M059J (cell line): ENCODE measurements at regions not wholly inside any gene's neighbourhood (a gene's known extent, or its start where the extent isn't known, plus 50 kb on each side); places are given as distances from the start of the nearest gene placed in this dataset.

Experiments used
- DNase-seq: peaks from one replicate; pipeline ENCODE4 v3.0.0-alpha.2; 2012; ENCODE audit warnings: low read depth

DNA sequence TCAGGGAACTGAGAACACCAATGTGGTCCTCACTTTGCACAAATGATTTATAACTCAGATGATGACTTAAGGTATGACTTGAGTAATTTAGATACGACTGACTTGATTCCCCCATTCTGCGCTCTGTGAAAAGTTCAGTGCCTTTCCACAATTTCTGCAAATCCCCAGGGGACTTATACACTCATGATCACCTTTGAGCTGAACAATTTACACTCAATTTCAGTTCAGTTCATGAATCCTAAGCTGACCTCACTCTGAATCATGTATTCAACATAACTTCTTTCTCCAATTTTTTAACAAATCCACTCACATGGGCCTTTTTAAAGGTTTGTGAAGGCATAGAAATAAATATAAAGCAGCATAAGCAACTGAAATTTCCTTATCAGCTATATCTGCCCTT is 274.2 kb downstream of the FAM76B start:
- DNase-seq = no peak

DNA sequence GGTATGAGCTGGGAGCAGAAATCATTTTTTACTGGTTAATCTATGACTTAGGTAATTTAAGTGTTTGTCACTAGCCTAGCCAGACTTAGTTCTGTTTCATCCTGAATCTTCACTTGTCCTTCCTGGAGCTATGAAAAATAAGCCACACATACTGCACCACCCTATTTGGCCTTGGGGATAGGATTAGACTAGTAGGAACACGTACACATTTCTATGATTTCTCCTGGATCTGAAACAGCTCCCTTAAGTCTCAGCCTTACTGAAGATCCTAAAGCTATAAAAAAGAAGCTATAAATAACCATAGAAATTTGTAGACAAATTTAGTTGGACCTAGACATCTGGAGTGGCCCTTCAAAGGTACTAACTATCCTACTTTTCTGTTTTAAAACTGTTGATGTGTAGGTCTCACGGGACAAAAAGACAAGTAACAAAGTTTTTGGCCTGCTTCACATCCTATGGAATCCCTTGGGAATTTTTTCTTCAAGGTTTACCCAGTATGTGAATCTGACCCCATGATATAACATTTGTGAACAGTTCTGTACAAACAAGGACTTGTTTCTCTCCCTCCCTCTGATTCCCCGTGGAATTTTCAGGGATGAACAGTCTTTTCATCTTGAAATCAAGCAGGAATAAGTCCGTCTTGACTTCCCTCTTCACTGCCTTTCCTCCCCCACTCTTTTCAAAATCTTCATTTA is 275.0 kb downstream of the FAM76B start:
- no peak for DNase-seq

DNA sequence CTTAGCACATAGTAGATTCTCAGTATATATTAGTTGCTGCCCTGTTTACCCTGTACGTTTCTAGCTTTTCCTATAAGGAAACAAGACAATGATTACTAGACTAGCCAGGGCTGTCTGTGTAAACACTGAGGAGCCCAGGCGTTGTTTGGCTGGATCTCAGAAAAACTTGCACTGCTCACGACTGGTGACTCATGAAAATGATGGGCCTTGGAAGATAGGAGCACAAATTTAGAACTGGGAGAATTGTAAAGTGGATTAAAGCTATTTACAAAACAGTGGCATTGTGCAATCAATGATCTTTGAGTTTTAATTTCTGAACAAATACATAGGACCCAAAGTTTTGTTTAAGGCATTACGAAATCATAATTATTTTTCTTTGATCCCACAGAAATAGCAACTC is 276.9 kb downstream of the FAM76B start:
- peak; percentile 5 for DNase-seq

DNA sequence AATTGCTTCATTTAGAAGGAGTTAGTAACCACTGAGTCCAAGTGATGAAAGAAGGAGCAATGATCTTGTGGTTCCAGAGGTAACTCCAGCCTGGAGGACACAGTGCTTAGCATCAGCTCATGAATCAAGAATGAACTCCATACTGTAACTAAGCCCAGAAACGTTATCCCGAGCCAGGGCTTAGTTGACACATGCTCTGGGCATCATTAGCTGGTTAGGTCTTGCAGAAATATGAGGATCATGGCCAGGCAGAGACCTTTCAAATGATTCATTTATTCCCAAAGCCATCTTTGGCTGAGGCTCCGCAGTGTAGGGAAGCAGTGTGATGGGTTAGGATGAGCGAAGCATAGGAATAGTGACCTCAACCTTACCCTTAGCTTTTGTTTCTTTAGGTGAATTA is 277.4 kb downstream of the FAM76B start:
- no peak for DNase-seq

DNA sequence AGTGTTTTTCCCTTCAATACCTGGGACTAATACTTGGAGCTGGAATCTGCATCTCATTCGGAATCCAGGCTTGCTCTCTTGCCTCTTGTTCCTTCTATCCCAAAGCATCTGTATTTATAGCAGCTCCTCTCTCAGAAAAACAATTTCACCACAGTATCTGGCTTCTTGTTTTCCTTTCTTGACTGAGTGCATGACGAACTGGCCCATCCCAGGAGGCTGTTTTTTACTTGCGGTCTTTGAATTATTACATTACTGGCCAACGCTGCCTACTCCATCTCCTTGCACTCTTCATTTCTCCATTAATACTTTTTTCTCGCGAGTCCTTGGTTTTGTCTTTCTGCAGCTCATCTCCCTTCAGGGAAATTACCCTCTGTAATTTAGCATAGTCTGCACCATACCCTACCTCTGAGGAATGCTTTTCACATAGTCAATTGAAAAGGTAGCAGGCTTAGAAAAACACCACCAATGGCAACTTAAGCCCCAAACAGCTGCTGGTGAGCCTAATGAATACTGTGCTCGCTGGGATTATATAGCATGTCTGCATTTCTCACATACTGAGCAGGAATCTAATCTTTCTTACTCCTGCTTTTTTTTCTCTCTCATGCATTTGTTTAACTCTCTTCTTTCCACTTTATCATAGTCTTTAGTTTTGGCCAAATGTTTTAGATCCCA is 277.4 kb upstream of the SESN3 start:
- DNase-seq = no peak

DNA sequence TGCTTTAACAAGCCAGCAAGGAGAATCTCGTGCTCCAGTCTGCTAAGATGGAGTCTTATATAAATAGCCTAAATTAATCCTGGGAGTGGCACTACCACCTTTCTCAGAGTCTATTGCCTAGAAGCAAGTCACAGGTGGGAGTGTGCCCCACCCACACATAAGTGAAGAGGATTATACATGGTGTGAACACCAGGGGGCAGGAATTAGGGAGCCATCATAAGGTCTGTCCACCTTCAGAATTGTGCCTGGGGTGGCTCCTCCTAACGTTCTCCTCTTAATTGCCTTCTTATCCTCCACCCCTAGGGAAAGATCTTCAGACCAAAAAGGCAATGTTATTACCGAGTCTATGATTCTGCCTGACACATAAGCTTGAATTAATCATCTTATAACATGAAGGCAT is 276.8 kb upstream of the SESN3 start:
- DNase-seq = no peak

DNA sequence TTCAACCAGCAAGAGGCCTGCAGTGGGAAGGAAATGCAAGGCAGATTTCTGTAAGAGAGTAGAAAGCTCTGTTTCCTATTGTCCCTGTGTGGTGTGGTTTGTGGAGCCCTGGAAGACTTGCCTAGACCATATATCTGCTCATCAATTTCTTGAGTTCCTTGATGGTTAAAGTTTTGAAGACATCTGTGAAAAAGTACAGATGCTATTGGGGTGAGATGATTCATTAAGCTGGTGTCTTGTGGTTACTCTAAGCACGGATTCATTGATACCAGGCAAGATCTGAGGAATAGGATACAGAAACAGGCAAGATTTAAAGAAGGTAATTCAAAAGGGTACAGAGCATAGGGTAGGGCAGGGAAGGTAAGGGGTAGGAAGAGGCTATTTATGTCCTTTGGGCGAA is 275.8 kb upstream of the SESN3 start:
- no peak for DNase-seq

DNA sequence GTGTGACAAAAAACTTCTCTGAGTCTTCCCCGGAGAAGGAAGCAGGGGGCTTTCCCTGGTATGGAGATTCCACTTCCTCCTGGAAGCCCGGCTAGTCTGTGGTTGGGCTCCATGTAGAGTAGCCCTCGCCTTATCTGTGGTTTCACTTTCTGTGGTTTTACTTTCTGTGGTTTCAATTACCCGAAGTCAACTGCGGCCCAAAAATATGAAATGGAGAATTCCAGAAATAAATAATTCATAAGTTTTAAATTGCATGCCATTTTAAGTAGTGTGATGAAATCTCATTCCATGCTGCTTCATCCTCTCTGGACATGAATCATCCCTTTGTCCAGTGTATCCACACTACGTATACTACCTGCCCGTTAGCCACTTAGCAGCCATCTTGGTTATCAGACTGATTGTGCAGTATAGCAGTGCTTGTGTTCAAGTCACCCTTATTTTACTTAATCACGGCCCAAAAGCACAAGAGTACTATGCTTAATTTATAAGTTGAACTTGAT is 275.0 kb upstream of the SESN3 start:
- DNase-seq = peak; percentile 18

DNA sequence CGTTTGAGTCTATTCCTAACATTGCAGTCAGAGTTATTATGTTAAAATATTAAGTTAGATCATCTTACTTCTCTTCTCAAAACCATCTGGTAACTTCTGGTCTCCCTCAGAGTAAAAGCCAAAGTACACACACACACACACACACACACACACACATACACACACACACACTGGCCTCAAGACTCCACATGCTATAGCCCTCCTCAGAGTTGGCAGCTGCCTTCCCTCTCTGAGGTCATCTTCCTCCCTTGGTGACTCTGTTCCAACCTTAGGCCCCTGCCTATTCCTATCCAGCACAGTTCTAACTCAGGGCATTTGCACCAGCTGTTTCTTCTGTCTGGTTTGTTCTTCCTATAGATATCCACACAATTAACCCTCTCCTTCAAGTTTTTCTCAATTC is 272.0 kb upstream of the SESN3 start:
- DNase-seq = no peak

DNA sequence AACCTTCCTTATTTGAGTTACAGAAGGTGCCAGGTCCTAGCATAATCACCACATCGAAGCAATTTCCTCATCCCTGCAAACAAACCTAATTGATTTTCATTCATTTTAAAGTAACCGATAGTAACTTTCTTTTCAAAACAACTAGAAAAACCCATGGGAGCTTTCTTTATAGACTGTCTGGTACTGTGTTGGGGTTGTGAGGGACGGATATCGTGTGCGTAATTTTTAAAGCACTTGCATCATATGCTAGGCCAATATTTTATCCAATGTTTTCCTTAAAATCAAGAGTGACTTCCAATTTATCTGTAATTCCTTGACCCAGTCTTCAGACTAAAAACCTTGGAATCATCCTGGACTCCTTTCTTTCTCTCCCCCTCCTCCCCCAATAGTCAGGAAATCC is 271.5 kb upstream of the SESN3 start:
- no peak for DNase-seq

DNA sequence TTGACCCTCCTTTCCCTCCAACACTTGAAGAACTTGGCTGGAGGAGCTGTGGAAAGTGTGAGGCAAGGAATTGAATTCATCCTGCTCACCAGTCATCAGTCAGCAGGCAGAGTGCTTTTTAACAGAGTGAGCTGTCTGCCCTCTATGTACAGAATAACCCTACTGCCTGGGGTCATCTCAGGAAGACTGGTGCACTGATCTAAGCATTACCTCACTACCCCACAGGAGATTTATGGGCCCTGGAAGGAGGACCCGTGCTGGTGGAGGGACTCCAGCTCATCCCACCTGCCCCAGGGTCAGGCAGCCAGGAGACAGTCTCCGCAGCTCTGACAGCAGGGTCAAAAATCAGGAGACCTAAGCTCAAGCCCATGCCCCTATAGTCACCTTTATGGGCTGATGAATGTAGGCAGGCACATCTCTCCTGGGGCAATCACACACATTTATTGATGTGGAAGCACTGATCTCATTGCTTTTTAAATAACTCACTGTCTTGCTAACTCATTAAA is 270.8 kb upstream of the SESN3 start:
- DNase-seq = no peak

DNA sequence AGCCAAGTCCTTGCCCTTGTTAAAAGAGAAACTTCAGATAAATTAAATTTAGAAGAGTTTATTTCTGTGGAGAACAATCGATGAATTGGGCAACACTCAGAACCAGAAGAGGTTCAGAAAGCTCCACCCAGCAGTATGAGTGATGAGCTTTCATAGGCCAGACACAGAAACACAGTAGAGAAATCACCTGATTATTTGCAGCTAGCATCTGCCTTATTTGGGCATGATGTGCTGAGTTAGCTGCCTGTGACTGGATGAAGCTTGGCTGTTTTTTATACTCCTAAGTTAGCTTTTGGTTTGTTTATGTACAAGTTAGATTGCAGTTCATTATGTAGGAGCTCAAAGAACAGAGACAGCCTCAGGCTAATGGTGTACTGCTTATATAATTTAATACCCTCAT is 269.5 kb upstream of the SESN3 start:
- no peak for DNase-seq

DNA sequence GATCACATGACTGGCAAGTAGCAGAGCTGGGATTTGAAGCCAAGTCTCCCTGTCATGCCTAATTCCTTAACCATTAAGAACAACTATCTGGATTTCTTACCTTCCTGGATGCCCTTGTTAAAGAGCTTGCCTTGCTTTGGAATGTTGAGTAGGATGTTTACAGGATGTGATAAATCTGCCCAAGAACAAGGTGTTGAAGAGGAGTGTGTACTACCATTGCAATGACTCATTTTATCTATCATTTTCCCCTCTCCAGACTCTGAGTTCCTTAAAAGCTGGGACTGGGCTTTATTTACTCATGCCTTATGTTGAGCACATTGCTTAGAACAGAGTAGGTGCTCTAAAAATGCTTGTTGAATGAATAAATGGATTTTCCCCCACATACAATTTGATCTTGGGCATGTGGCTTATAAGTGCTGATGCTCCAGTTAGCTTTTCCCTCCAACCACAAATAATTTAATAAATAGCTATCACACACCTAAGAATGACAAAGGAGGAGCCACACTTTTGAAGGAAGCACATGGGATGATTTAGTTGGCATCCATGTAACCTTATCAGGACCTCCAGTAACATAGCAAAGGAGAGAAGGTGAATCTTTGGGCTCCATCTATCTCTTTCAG is 268.6 kb upstream of the SESN3 start:
- DNase-seq = no peak

DNA sequence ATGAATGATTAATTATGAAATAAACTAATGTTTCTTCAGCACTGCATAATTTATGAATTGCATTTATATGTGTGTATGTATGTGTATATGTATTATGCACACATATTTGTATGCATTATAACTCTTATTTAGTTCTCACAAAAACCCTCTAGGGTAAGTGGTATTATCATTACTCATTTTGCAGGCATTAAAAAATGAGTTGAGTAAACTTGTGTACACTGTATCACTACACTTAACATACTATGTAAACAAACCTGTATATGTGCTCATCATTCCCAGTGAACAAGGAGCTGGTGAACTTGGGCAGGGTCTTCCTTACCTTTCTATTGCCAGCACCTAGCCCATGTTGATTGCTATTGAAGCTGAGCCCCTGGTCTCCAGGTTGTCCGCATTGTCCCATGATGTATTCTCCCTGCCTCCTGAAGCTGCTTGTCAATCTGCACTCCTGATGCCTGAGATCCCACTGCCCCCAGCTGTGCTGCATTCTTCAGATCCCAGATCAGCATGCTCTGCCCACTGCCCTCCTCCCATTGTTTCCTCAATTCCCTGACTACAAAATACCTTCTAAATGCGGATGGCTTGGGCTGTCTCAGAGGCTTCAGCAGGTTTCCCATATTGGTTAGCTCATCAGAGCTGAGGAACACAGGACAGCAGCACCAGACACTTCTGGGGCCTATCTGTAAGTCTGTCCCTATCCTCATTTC is 267.9 kb upstream of the SESN3 start:
- no peak for DNase-seq

DNA sequence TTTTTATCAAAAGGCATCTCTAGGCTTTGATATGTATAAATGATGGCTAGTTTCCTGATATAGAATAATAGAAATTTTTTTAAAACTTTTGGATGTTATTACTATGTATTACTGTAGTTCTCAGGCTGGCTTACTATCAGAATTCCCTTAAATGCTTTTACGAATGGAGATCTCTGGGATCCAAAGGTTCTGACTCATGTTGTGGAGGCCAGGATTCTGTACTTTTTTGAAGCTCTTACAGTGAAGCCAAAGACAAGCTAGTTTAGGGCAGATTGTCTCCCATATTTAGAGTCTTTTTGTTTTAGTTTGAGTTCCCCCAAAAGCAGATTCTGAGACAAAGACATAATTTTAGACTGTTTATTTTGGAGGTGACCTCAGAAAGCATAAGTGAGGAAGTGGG is 265.9 kb upstream of the SESN3 start:
- DNase-seq = no peak

DNA sequence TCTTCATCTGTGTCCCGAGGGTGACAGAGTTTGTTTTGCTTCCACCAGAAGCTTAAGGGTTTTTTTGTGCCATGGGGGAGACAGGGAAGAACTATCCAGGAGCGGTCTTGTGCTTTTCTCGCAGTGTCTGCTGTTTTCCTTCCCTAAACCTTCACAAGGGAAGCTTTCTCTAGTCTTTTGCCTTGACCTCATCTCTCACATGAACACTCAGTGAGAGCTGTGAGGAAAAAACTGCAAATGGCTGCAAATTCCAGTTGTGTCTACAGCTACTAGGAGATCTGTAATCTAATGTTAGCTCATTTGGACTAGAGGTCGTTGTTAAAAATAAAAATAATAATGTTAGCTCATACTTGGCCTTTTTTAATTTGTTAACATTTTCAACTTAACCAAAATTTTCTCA is 264.7 kb upstream of the SESN3 start:
- DNase-seq = no peak

DNA sequence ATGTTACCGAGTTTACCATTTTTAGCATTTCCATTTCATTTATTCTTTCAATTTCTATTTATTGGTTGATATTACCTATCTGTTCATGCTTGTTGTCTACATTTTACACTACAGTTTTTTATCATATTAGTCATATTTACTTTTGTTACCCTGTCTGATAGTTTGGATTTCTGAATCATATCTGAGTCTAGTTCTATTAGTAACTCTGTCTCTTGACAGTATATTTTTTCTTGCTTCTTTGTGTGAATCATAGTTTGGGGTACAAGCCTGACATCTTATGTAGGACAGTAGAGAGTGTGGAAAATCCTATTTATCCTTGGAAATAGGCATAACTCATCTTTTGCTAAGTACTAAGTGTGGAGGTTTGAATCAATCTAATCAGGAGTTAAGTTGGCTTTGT is 263.9 kb upstream of the SESN3 start:
- no peak for DNase-seq

DNA sequence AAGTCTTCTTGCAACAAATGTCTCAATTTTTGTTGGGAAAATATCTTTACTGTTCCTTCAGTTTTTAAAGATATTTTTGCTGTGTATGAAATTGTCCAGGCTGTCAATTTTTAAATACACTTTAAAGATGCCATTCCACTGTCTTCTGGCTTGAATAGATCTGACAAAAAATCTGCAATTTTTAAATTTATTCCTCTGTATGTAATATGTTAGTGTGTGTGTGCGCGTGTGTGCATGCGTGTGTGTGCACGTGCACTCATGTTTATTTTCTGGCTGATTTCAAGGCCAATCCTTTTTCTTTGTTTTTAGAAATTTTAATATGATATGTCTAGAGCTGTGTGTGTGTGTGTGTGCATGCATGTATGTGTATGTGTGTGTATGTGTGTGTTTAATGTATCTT is 263.2 kb upstream of the SESN3 start:
- DNase-seq = no peak

DNA sequence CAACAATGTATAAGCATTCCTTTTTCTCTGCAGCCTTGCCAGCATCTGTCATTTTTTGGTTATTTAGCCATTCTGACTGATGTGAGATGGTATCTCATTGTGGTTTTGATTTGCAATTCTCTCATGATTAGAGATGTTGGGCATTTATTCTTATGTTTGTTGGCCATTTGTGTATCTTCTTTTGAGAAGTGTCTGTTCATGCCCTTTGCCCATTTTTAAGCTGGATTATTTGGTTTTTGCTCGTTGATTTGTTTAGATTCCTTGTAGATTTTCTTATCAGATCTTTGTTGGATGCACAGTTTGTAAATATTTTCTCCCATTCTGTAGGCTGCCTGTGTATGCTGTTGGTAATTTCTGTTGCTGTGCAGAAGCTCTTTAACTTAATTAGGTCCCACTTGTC is 259.6 kb upstream of the SESN3 start:
- DNase-seq = no peak

DNA sequence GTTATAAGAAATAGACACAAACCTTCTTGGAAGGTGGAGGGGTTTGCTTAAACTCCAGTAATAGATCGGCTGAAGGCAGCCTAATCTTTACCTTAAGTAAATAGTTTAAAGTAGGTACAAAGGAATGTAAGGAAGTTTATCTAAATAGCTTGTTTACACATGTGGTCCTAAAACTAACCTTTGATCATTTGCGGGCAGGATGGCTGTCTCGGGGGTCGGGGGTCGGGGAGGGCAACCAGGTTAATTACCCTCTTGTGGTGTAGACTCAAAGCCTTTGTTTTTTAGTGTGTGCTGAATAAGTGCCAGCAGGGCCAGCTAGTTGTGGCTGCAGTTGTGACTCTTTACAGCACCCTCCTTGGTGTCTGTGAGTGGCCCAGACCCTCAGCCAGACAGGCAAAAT is 256.9 kb upstream of the SESN3 start:
- no peak for DNase-seq

DNA sequence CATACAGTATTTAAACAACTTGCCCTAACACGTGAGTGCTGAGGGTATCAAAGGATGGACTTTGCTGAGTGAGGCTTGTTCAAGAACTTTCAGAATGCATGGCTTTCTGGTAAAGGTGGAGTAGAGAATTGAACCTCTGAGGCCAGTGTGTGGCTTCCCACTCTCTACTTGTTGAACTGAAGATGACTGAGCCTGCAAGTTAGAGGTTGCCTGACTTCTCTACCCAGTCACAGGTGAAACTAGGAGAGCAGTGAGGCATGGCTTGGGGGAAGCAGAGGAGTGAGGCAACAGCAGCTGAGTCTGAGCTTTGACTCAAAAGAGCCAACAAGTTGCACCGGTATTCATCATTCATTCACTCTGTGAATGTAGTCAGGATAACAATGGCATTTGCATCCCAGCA is 256.4 kb upstream of the SESN3 start:
- DNase-seq = no peak

DNA sequence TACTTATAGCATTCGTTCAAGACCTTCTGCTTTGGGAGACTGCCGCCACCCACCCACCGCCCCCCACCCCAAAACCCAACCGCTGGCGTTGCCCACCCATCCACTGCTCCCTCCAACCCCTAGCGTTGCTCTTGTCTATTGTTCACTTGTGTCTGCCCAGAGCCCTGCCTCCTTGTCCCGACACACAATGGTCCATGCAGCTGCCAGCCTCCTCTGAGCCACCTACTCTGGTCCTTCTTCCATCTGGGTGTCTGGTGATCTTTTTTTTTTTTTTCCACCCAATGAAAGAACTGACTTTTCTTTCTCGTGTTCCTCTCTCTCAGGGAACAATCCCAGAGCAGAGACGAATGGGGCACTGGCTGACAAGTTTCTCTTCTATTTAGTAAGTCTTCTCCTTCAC is 256.0 kb upstream of the SESN3 start:
- DNase-seq = no peak

DNA sequence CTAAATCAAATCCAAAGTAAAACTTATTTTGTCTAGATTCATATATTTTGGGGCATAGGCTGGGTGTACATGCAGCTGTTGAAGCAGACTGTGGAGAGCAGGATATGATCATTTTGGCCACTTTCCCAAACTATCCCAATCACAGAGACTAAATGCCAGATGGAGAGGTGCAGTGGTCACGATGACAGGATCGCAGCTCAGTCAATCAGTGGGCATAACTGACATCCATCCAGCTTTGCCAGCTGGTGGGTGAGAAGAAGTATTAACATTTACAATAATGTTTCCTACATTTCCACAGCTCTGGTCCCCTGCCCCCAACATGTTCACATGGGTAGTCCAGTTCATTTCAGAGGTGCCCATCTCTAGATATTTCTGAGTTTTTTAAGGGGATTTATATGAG is 255.5 kb upstream of the SESN3 start:
- no peak for DNase-seq
